ENCODE measurements at regions not wholly inside any gene's neighbourhood (a gene's known extent, or its start where the extent isn't known, plus 50 kb on each side); places are given as distances from the start of the nearest gene placed in this dataset.
A peak's percentile ranks its signal among the peaks of the same experiment; 100 is the strongest.

DNA sequence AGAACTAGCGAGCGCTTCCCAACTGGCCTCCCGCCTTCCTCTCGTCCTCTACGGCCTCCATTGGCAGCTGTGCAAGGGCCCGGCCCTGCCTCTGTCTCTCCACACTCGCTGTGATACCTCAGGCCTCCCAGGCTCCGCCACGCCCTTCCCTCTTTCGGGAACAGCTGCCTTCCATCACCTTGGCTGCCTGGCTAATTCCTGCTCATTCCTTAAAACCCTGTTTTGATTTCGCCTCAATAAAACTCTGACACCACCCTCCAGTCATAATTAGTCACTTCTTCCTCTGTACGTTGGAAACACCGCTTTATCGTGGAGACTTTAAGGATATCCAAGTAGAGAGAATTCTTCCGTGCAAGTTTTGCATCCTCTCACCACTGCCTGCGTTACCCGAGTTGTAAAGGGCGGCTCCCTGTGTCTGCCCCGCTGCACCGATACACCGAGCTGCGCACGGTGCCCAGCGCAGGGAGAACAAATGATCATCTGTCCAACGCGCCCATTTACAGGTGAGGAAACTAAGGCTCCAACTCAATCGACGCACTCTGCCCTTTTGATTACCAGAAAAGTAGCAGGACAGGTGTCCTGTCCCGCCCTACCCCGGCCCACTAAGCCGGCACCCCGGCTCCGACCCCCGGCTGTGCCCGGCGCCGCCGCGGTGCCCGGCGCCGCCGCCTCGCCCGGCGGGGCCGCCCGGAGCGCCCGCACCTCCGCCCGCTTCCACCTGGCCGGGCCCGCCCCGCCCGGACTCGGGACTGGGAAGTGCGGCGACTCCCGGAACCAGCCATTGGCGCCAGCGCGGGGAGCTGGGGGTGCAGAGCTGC lies 139.7 kb downstream of the SEC14L1 start:
- no peak overlapping the region for H3K27ac ChIP-seq (ENCODE audit: insufficient read depth in 1 of 2, low read depth in 1 of 2, low read length in 2 of 2, poor library complexity in 1 of 2, severe bottlenecking in 2 of 2)
- no peaks in the 10 kb centered on the region for H3K36me3 ChIP-seq (ENCODE audit: control insufficient read depth in 4 of 4, insufficient read depth in 4 of 4, low read length in 3 of 4)
- H3K9me3 ChIP-seq (ENCODE audit: control extremely low read depth in 1 of 5, control insufficient read depth in 4 of 5, insufficient read depth in 2 of 5, low read depth in 1 of 5, low read length in 4 of 5) = no peaks in the 10 kb centered on the region
- peaks cover 0 to 53% (median 28%) of the 10 kb centered on the region in 4 experiments for H3K4me1 ChIP-seq (ENCODE audit: control extremely low read depth in 1 of 4, control insufficient read depth in 4 of 4, insufficient read depth in 4 of 4, low read length in 3 of 4)
- H3K27me3 ChIP-seq (replicated peaks in 2 of 5; ENCODE audit: control insufficient read depth in 4 of 5, insufficient read depth in 5 of 5, low read length in 4 of 5) = peaks cover 0 to 10% (median 0%) of the 10 kb centered on the region in 5 experiments
- peak in 2 of 3 donors; percentile 48 to 51 for DNase-seq
- CTCF ChIA-PET = interaction anchor here (0.6 to 1.6 kb wide), 5 partner anchors 37 to 172 kb away, joined by 3 to 4 read pairs (median 3); no protein-coding TSS in a partner anchor
- 14% methylated on average over 52 of the region's 63 CpGs for WGBS (ENCODE audit: insufficient coverage)
- POLR2A ChIA-PET = interaction anchor here (0.6 kb wide), 2 partner anchors 21 to 111 kb away, joined by 3 read pairs; no protein-coding TSS in a partner anchor
- peak overlapping the region; percentile 13 to 70 (median 61) for H3K4me3 ChIP-seq (ENCODE audit: control insufficient read depth in 1 of 7, extremely low read depth in 1 of 7, insufficient read depth in 4 of 7, low read depth in 2 of 7, low read length in 6 of 7)

DNA sequence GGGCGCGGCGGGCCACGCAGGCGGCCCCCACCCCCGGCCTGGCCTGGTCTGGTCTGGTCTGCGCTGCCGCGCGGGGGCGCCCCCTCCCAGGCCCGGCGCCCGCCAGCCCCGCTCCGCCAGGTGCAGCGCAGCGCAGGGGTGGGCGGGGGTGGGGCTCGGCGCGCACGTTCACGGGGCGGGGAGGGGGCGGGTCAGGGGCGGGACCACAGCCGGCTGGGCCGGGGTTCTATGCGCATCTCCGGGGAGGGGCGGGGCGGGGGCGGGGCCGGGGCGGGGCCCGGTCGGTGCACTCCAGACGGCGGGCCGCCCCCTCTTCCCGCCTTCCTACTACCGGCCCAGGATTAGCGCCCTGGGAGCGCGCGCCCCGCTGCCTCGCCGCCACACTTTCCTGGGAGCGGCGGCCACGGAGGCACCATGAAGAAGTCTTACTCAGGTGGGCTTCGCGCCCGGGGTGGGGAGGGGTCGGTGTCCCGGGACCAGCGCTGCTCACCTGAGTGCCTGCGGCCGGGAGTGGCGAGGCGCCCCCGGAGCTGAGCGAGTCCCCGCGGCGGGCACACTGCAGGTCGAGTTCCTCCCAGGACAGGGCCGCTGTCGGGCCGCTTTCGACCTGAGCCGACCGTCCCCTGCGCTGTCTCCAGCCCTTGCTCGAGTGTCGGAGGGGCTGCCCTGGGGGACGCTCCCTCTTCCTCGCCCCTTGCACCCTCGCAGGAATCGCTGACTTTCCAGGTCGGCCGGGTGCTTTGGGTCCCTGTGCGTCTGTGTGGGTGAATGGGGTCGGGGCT lies 140.5 kb downstream of the SEC14L1 start:
- WGBS (ENCODE audit: insufficient coverage) = 0% methylated on average over 25 of the region's 86 CpGs
- ChIA-PET CTCF (interaction anchor here (0.6 to 1.6 kb wide), 4 partner anchors 36 to 173 kb away, joined by 3 to 4 read pairs (median 4); no protein-coding TSS in a partner anchor), POLR2A (interaction anchor here (0.6 kb wide), 2 partner anchors 20 to 110 kb away, joined by 3 read pairs; no protein-coding TSS in a partner anchor)
- H3K36me3 ChIP-seq (ENCODE audit: control insufficient read depth in 4 of 4, insufficient read depth in 4 of 4, low read length in 3 of 4) = no peaks in the 10 kb centered on the region
- no peak overlapping the region for H3K27ac ChIP-seq (ENCODE audit: insufficient read depth in 1 of 2, low read depth in 1 of 2, low read length in 2 of 2, poor library complexity in 1 of 2, severe bottlenecking in 2 of 2)
- peaks cover 0 to 61% (median 35%) of the 10 kb centered on the region in 4 experiments for H3K4me1 ChIP-seq (ENCODE audit: control extremely low read depth in 1 of 4, control insufficient read depth in 4 of 4, insufficient read depth in 4 of 4, low read length in 3 of 4)
- DNase-seq = peak; percentile 54 to 78 (median 74)
- H3K4me3 ChIP-seq (ENCODE audit: control insufficient read depth in 1 of 7, extremely low read depth in 1 of 7, insufficient read depth in 4 of 7, low read depth in 2 of 7, low read length in 6 of 7) = peak overlapping the region; percentile 30 to 77 (median 67)
- H3K27me3 ChIP-seq (replicated peaks in 2 of 5; ENCODE audit: control insufficient read depth in 4 of 5, insufficient read depth in 5 of 5, low read length in 4 of 5) = peaks cover 0 to 10% (median 0%) of the 10 kb centered on the region in 5 experiments
- no peaks in the 10 kb centered on the region for H3K9me3 ChIP-seq (ENCODE audit: control extremely low read depth in 1 of 5, control insufficient read depth in 4 of 5, insufficient read depth in 2 of 5, low read depth in 1 of 5, low read length in 4 of 5)

DNA sequence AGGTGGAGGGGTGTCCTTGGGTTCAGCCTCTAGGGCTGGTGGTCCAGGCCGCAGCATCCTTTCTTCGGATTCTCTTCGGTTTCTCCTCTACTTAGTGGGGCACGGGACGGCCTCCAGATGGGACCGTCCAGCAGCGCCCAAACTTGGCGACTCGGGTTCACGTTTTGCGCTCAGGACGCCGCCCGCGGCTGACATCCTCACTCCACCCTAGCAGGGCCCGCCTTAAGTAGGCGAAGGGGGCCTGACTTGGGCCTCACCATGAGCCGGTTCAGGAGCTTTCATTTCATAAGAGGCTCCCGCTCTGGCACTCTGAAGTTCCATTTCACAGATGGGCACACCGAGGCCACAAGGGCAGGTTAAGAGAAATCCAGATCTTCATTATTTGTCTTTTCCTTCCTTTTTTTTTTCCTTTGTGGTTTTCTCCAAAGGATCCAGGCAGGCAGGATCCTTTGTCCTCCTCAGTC lies 141.2 kb downstream of the SEC14L1 start:
- POLR2A ChIA-PET = no interaction called here
- no peak for DNase-seq
- Histone ChIP-seq H3K9me3 (ENCODE audit: control extremely low read depth in 1 of 5, control insufficient read depth in 4 of 5, insufficient read depth in 2 of 5, low read depth in 1 of 5, low read length in 4 of 5) (no peaks in the 10 kb centered on the region), H3K4me3 (ENCODE audit: control insufficient read depth in 1 of 7, extremely low read depth in 1 of 7, insufficient read depth in 4 of 7, low read depth in 2 of 7, low read length in 6 of 7) (peak overlapping the region in 6 of 7 experiments; percentile 49 to 77 (median 68)), H3K36me3 (ENCODE audit: control insufficient read depth in 4 of 4, insufficient read depth in 4 of 4, low read length in 3 of 4) (no peaks in the 10 kb centered on the region), H3K27me3 (replicated peaks in 2 of 5; ENCODE audit: control insufficient read depth in 4 of 5, insufficient read depth in 5 of 5, low read length in 4 of 5) (peaks cover 0 to 10% (median 0%) of the 10 kb centered on the region in 5 experiments), H3K4me1 (ENCODE audit: control extremely low read depth in 1 of 4, control insufficient read depth in 4 of 4, insufficient read depth in 4 of 4, low read length in 3 of 4) (peaks cover 0 to 67% (median 37%) of the 10 kb centered on the region in 4 experiments), H3K27ac (ENCODE audit: insufficient read depth in 1 of 2, low read depth in 1 of 2, low read length in 2 of 2, poor library complexity in 1 of 2, severe bottlenecking in 2 of 2) (no peak overlapping the region)
- CTCF ChIA-PET = interaction anchor here (1.6 kb wide), 1 partner anchor 35 kb away, joined by 4 read pairs; no protein-coding TSS in a partner anchor
- WGBS (ENCODE audit: insufficient coverage) = 51% methylated on average over 20 of the region's 20 CpGs

DNA sequence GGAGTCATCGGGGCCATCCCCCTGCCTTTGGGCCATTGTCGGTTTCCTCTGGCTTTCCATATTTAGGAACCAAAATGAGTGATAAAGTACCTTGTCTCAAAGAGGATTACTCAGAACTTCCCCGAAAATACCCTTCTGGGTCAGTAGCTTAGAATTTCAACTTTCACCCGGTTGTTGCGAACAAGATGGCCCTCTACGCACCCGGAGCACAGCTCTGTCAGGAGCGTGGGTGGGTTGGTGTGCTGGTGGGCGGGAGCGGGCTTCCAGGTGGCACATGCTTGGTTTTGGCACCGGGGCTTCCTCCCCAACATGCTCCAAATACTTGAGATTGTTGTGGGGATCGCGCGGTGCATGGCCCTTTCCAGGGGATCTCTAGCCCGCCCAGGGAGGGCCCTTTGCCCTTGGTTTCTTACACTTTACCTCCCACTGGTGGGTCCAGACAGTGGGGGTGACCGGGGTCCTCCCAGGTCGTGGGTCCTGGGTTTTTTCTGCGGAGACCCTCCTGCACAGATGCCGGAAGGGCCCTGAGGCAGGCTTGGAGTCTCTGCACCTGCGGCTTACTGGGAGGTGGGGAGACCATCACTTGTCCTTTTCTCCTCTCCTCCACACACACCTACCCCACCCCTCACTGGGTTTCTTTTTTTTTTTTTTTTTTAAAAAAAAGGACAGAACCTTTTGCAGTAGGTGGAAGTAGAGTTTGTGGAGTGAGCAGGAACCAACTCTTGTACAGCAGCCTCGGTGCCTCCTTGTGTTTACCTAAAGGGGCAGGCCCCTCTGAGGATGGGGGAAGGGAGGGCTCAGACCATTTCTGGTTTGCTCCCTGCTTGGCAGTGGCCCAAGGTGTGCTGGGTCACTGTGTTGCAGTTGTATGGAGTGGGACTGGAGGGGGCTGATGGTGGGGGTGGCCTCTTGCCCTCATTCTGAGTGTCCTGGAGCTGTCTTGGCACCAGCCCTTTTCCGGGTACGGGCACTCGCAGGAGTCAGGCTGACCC lies 142.1 kb downstream of the SEC14L1 start:
- POLR2A ChIA-PET = interaction anchor here (0.6 kb wide), 1 partner anchor 138 kb away, joined by 3 read pairs; no protein-coding TSS in a partner anchor
- Histone ChIP-seq H3K4me3 (ENCODE audit: control insufficient read depth in 1 of 7, extremely low read depth in 1 of 7, insufficient read depth in 4 of 7, low read depth in 2 of 7, low read length in 6 of 7) (peak overlapping the region in 1 of 7 experiments; percentile 25), H3K9me3 (ENCODE audit: control extremely low read depth in 1 of 5, control insufficient read depth in 4 of 5, insufficient read depth in 2 of 5, low read depth in 1 of 5, low read length in 4 of 5) (no peaks in the 10 kb centered on the region), H3K27me3 (replicated peaks in 2 of 5; ENCODE audit: control insufficient read depth in 4 of 5, insufficient read depth in 5 of 5, low read length in 4 of 5) (peaks cover 0 to 10% (median 0%) of the 10 kb centered on the region in 5 experiments), H3K36me3 (ENCODE audit: control insufficient read depth in 4 of 4, insufficient read depth in 4 of 4, low read length in 3 of 4) (no peaks in the 10 kb centered on the region), H3K4me1 (ENCODE audit: control extremely low read depth in 1 of 4, control insufficient read depth in 4 of 4, insufficient read depth in 4 of 4, low read length in 3 of 4) (peaks cover 0 to 69% (median 37%) of the 10 kb centered on the region in 4 experiments), H3K27ac (ENCODE audit: insufficient read depth in 1 of 2, low read depth in 1 of 2, low read length in 2 of 2, poor library complexity in 1 of 2, severe bottlenecking in 2 of 2) (no peak overlapping the region)
- no peak for DNase-seq
- CTCF ChIA-PET = interaction anchor here (1.6 kb wide), 1 partner anchor 34 kb away, joined by 4 read pairs; no protein-coding TSS in a partner anchor
- WGBS (ENCODE audit: insufficient coverage) = 86% methylated on average over 20 of the region's 24 CpGs

DNA sequence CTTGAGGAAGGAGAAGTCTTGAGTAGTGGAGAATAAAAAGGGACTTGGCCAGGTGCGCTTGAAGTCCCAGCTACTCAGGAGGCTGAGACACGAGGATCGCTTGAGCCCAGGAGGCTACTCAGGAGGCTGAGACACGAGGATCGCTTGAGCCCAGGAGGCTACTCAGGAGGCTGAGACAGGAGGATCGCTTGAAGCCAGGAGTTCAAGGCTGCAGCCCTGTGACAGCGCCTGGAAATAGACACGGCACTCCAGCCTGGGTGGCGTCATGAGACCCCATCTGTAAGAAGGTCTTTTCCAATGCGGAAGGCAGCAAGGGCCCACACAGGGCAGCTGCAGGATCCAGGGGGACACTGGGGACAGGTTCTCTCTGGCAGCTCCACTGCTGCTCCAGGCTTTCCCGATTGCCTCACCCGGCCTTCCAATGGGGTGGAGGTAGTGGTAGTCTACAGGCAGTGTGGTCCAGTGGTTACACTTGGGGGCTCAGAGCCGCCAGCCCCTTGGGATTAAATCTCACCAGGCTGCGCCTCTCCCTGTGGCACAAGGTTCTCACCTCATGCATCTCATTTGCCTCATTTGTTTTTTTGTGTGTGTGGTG lies 143.4 kb downstream of the SEC14L1 start:
- Histone ChIP-seq H3K4me3 (ENCODE audit: control insufficient read depth in 1 of 7, extremely low read depth in 1 of 7, insufficient read depth in 4 of 7, low read depth in 2 of 7, low read length in 6 of 7) (no peak overlapping the region), H3K9me3 (ENCODE audit: control extremely low read depth in 1 of 5, control insufficient read depth in 4 of 5, insufficient read depth in 2 of 5, low read depth in 1 of 5, low read length in 4 of 5) (no peaks in the 10 kb centered on the region), H3K27ac (ENCODE audit: insufficient read depth in 1 of 2, low read depth in 1 of 2, low read length in 2 of 2, poor library complexity in 1 of 2, severe bottlenecking in 2 of 2) (no peak overlapping the region), H3K4me1 (ENCODE audit: control extremely low read depth in 1 of 4, control insufficient read depth in 4 of 4, insufficient read depth in 4 of 4, low read length in 3 of 4) (peaks cover 0 to 65% (median 37%) of the 10 kb centered on the region in 4 experiments), H3K36me3 (ENCODE audit: control insufficient read depth in 4 of 4, insufficient read depth in 4 of 4, low read length in 3 of 4) (no peaks in the 10 kb centered on the region), H3K27me3 (replicated peaks in 2 of 5; ENCODE audit: control insufficient read depth in 4 of 5, insufficient read depth in 5 of 5, low read length in 4 of 5) (peaks cover 0 to 10% (median 0%) of the 10 kb centered on the region in 5 experiments)
- ChIA-PET POLR2A (no interaction called here), CTCF (interaction anchor here (1.5 kb wide), 1 partner anchor 15 kb away, joined by 5 read pairs; no protein-coding TSS in a partner anchor)
- 96% methylated on average over 13 of the region's 14 CpGs for WGBS (ENCODE audit: insufficient coverage)
- DNase-seq = no peak
